Keratinocyte (primary cell): ENCODE measurements at regions not wholly inside any gene's neighbourhood (a gene's known extent, or its start where the extent isn't known, plus 50 kb on each side); places are given as distances from the start of the nearest gene placed in this dataset.

Experiments
- DNase-seq: peaks from one replicate; pipeline ENCODE4 v3.0.0-alpha.2; 2011; ENCODE audit warnings: low read depth, missing footprints, low spot score
- FAIRE-seq: peaks from 2 replicates; lab custom pipeline; 2011; peaks lifted over from hg19 to GRCh38; lab: Jason Lieb, UNC
- H2AFZ ChIP-seq: 2 replicates; pipeline ENCODE4 v1.6.0; 2012; ENCODE audit warnings: low read length, control low read depth, inconsistent platforms; ENCODE audit not compliant: control insufficient read depth
- H3K27ac ChIP-seq: 2 replicates; pipeline ENCODE4 v1.5.1; 2011; ENCODE audit warnings: low read length; ENCODE audit not compliant: control insufficient read depth, insufficient read depth
- H3K27me3 ChIP-seq: 3 replicates; pipeline ENCODE4 v1.6.0; 2011; ENCODE audit warnings: low read length; ENCODE audit not compliant: control insufficient read depth, insufficient read depth; ENCODE audit errors: extremely low read depth
- H3K36me3 ChIP-seq, 2 experiments: 2 replicates in 1 of 2; 3 replicates in 1 of 2; pipeline ENCODE4 v1.5.1; 2011; ENCODE audit warnings: low read length in 2 of 2, mild to moderate bottlenecking in 1 of 2; ENCODE audit not compliant: control insufficient read depth in 2 of 2, insufficient read depth in 2 of 2; ENCODE audit errors: extremely low read depth in 1 of 2
- H3K4me1 ChIP-seq: 3 replicates; pipeline ENCODE4 v1.5.1; 2011; ENCODE audit warnings: low read length; ENCODE audit not compliant: control insufficient read depth, insufficient read depth; ENCODE audit errors: extremely low read depth
- H3K4me2 ChIP-seq: 3 replicates; pipeline ENCODE4 v1.6.0; 2011; ENCODE audit warnings: low read depth, low read length; ENCODE audit not compliant: control insufficient read depth, insufficient read depth; ENCODE audit errors: extremely low read depth
- H3K4me3 ChIP-seq, 3 experiments: fragments of 200-600 bp in 1 of 3; sonication (generic) in 1 of 3; 2 replicates in 2 of 3; 3 replicates in 1 of 3; pipeline ENCODE4 v1.5.1; 2011 to 2016; ENCODE audit warnings: low read length in 3 of 3, mild to moderate bottlenecking in 3 of 3, control low read depth in 2 of 3, inconsistent platforms in 1 of 3, low read depth in 1 of 3, mixed read lengths in 1 of 3, mixed run types in 1 of 3, moderate library complexity in 1 of 3; ENCODE audit not compliant: control insufficient read depth in 2 of 3, insufficient read depth in 2 of 3; ENCODE audit errors: extremely low read depth in 1 of 3
- H3K79me2 ChIP-seq: 2 replicates; pipeline ENCODE4 v1.6.0; 2012; ENCODE audit warnings: low read length; ENCODE audit not compliant: control insufficient read depth, insufficient read depth
- H3K9ac ChIP-seq: 3 replicates; pipeline ENCODE4 v1.6.0; 2011; ENCODE audit warnings: low read length; ENCODE audit not compliant: control insufficient read depth, insufficient read depth; ENCODE audit errors: extremely low read depth
- H3K9me1 ChIP-seq: 3 replicates; pipeline ENCODE4 v1.6.0; 2011; ENCODE audit warnings: low read length; ENCODE audit not compliant: control insufficient read depth, insufficient read depth; ENCODE audit errors: extremely low read depth
- H3K9me3 ChIP-seq: 2 replicates; pipeline ENCODE4 v1.5.1; 2012; ENCODE audit warnings: low read depth, low read length; ENCODE audit not compliant: control insufficient read depth
- H4K20me1 ChIP-seq: 3 replicates; pipeline ENCODE4 v1.6.0; 2011; ENCODE audit warnings: low read length; ENCODE audit not compliant: control insufficient read depth, insufficient read depth; ENCODE audit errors: extremely low read depth
- EZH2 ChIP-seq: IDR thresholded peaks from one replicate; pipeline ENCODE4 v1.6.1; 2012; ENCODE audit warnings: inconsistent platforms, mild to moderate bottlenecking, low read length, moderate library complexity
- dilution Hi-C: fragments of 300-500 bp; cut with MboI; formaldehyde crosslinking; loops from one replicate; pipeline ENCODE4 v1.7.0; 2020; ENCODE audit warnings: low sequenced_read_pairs; ENCODE audit not compliant: extremely low pct_ligation_motif_present
- TF ChIP-seq, protein P1 (sequence below), 3 experiments: IDR thresholded peaks in 1 of 3; conservative IDR thresholded peaks in 1 of 3; optimal IDR thresholded peaks in 1 of 3; 2 replicates in 2 of 3; 3 replicates in 1 of 3; pipeline versions ENCODE3 to v1.5.1; 2011; ENCODE audit warnings: low read length in 3 of 3, mild to moderate bottlenecking in 3 of 3, moderate library complexity in 2 of 3, control low read depth in 1 of 3, inconsistent platforms in 1 of 3; ENCODE audit not compliant: insufficient read depth in 2 of 3; ENCODE audit errors: extremely low read depth in 1 of 3

DNA sequence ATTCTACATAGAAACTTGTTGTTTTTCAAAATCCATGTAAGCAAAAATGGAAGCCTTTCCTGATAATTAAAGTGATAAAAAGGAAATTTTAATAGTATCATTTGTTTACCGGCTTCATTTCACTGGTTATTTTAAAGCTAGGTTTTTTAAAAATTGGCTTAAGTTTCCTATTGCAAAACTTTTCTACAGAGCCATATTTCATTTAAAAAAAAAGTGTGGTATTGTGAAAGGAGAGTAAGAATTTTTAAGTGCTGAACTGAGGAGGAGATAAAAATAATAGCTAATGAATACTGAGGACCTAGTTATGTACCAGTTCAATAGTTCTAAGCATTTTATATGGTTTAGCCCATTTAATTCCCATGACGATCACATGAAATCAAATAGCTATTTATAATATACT lies 172.2 kb upstream of the COL1A2 start:
- H3K4me3 ChIP-seq: no peak overlapping the region
- H3K9me3 ChIP-seq: no peaks in the 10 kb centered on the region
- dilution Hi-C loops: no loop called here
- no peak overlapping the region for H2AFZ ChIP-seq
- no peak overlapping the region for H3K4me2 ChIP-seq
- H3K79me2 ChIP-seq: no peaks in the 10 kb centered on the region
- no peak overlapping the region for H3K9ac ChIP-seq
- H3K36me3 ChIP-seq: no peaks in the 10 kb centered on the region
- no peak for TF ChIP-seq EZH2
- no peaks in the 10 kb centered on the region for H3K27me3 ChIP-seq
- no peaks in the 10 kb centered on the region for H4K20me1 ChIP-seq
- DNase-seq (no peak), FAIRE-seq (no peak)
- H3K27ac ChIP-seq: no peak overlapping the region
- H3K9me1 ChIP-seq: no peaks in the 10 kb centered on the region
- H3K4me1 ChIP-seq: peaks cover 4% of the 10 kb centered on the region

DNA sequence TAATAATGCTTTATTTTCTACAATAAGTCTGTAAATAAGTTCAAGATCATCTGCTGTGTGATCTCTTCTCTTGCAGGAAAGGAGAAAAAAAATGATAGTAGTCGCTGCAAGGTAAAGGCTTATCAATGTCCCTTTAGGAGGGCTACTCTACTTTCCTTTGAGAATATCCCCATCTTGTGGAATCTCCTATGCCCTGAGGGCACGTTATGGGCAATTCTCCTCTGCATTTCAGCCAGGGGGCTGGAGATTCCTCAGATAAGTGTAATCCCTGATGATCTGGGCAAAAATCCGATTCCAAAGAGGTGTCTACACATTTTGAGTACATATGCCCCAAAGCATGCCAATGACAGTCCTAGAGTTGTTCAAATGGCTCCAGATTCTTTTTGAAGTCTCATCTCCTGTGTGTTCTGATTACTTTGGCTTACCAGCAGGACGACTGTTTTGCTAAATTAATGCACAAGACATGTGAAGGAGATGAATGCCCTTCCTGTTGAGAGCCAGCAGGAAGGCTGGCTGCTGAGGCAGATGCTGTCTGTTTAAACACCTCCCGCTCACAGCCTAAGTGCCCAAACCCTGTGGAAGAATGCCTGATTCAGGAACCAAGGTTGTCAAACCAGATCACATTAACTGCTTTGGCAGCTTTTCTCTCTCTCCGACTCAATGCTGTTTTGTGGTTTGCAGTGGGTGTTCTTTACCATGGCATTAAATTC lies 171.2 kb upstream of the COL1A2 start:
- Histone ChIP-seq H3K27ac (no peak overlapping the region), H3K9me3 (no peaks in the 10 kb centered on the region), H3K36me3 (no peaks in the 10 kb centered on the region), H3K4me1 (peaks cover 4% of the 10 kb centered on the region), H3K4me3 (no peak overlapping the region), H3K27me3 (no peaks in the 10 kb centered on the region), H3K9ac (no peak overlapping the region), H4K20me1 (no peaks in the 10 kb centered on the region), H3K4me2 (peak overlapping the region; percentile 14), H3K9me1 (no peaks in the 10 kb centered on the region), H2AFZ (peak overlapping the region; percentile 24), H3K79me2 (no peaks in the 10 kb centered on the region)
- DNase-seq (no peak), FAIRE-seq (peak; percentile 73)
- dilution Hi-C loops: no loop called here
- TF ChIP-seq EZH2: no peak
- TF ChIP-seq, protein P1, sequence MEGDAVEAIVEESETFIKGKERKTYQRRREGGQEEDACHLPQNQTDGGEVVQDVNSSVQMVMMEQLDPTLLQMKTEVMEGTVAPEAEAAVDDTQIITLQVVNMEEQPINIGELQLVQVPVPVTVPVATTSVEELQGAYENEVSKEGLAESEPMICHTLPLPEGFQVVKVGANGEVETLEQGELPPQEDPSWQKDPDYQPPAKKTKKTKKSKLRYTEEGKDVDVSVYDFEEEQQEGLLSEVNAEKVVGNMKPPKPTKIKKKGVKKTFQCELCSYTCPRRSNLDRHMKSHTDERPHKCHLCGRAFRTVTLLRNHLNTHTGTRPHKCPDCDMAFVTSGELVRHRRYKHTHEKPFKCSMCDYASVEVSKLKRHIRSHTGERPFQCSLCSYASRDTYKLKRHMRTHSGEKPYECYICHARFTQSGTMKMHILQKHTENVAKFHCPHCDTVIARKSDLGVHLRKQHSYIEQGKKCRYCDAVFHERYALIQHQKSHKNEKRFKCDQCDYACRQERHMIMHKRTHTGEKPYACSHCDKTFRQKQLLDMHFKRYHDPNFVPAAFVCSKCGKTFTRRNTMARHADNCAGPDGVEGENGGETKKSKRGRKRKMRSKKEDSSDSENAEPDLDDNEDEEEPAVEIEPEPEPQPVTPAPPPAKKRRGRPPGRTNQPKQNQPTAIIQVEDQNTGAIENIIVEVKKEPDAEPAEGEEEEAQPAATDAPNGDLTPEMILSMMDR (optimal IDR thresholded peaks at IDR 0.05 in 1 of 3, IDR thresholded peaks at IDR 0.05 in 1 of 3, conservative IDR thresholded peaks at IDR 0.05 in 1 of 3; ENCODE audit: extremely low read depth in 1 of 3, insufficient read depth in 2 of 3, low read length in 3 of 3): peak in 1 of 3 experiments; percentile 32

DNA sequence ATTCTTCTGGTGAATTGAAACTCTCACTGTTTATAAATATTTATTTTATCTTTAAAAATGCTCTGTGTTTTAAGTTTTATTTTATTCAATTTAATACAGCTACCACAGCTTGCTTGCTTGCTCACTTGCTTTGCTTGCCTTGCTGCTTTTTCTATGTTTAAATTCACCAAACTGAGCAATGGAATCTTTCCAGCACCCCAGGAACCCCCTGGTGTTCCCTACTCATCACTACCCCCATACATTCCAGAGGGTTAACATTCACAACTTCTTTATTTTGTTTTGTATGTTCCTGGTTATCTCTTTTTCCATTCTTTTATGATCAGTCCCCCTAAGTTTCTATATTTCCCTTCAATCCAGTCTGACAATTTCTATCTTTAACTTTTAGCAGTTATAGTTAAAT lies 166.5 kb upstream of the COL1A2 start:
- H3K27me3 ChIP-seq: peaks cover 4% of the 10 kb centered on the region
- no peak overlapping the region for H2AFZ ChIP-seq
- no peak for FAIRE-seq
- no peak overlapping the region for H3K4me3 ChIP-seq
- no peak overlapping the region for H3K4me2 ChIP-seq
- peaks cover 4% of the 10 kb centered on the region for H3K4me1 ChIP-seq
- no peaks in the 10 kb centered on the region for H3K9me3 ChIP-seq
- H3K36me3 ChIP-seq: no peaks in the 10 kb centered on the region
- TF ChIP-seq, protein P1 (optimal IDR thresholded peaks at IDR 0.05 in 1 of 3, IDR thresholded peaks at IDR 0.05 in 1 of 3, conservative IDR thresholded peaks at IDR 0.05 in 1 of 3; ENCODE audit: extremely low read depth in 1 of 3, insufficient read depth in 2 of 3, low read length in 3 of 3): no peak
- no peak for TF ChIP-seq EZH2
- no peak overlapping the region for H3K27ac ChIP-seq
- DNase-seq: no peak
- H3K9me1 ChIP-seq: no peaks in the 10 kb centered on the region
- no peak overlapping the region for H3K9ac ChIP-seq
- dilution Hi-C loops: no loop called here
- H3K79me2 ChIP-seq: no peaks in the 10 kb centered on the region
- no peaks in the 10 kb centered on the region for H4K20me1 ChIP-seq
